ENCODE measurements at regions not wholly inside any gene's neighbourhood (a gene's known extent, or its start where the extent isn't known, plus 50 kb on each side); places are given as distances from the start of the nearest gene placed in this dataset.
"Not testable (repeated sequence)": the region's sequence is repeated elsewhere in the genome, so short reads cannot be mapped to it uniquely, and the experiment has no call there.

- Histone ChIP-seq H3K9ac (ENCODE audit: low read length) (no peak overlapping the region), H2AFZ (ENCODE audit: low read depth, low read length, poor library complexity, severe bottlenecking) (no peak overlapping the region), H3K79me2 (ENCODE audit: insufficient read depth, low read length) (no peaks in the 10 kb centered on the region), H3K4me2 (ENCODE audit: low read length) (no peak overlapping the region), H3K36me3 (ENCODE audit: control insufficient read depth in 1 of 2, insufficient read depth in 2 of 2, low read length in 2 of 2) (no peaks in the 10 kb centered on the region), H3K9me3 (ENCODE audit: control insufficient read depth in 1 of 2, insufficient read depth in 1 of 2, low read depth in 1 of 2, low read length in 2 of 2) (no peaks in the 10 kb centered on the region), H3K27ac (ENCODE audit: low read depth, low read length) (no peak overlapping the region), H4K20me1 (ENCODE audit: insufficient read depth) (no peaks in the 10 kb centered on the region), H3K4me1 (ENCODE audit: control insufficient read depth in 1 of 2, insufficient read depth in 2 of 2, low read length in 2 of 2) (no peaks in the 10 kb centered on the region), H3K27me3 (ENCODE audit: insufficient read depth, low read length) (no peaks in the 10 kb centered on the region), H3K4me3 (replicated peaks in 1 of 2; ENCODE audit: low read depth in 1 of 2, low read length in 2 of 2) (no peak overlapping the region), H3K9me2 (ENCODE audit: insufficient read depth) (no peaks in the 10 kb centered on the region)
- BruUV-seq (replicated peaks) = no TSS peak
- ChIA-PET POLR2A (no interaction called here), RAD21 (ENCODE audit: low non-redundant PET in 1 of 2, low total read pairs in 2 of 2, uncharacterized antibody in 2 of 2, unreplicated experiment in 2 of 2) (no interaction called here), CTCF (no interaction called here)
- ATAC-seq (no peak), DNase-seq (ENCODE audit: low read depth, low spot score) (no peak)
- intact Hi-C loops (cut with micrococcal nuclease) = no loop called here
- no peak for TF ChIP-seq EZH2phosphoT487 (IDR thresholded peaks at IDR 0.05; ENCODE audit: borderline replicate concordance)
Observed at GRCh38 chr12:59316938-59317337, 278.9 kb upstream of the SLC16A7 start.

GRCh38 chr12:59316354-59316753, 279.5 kb upstream of the SLC16A7 start:
- ATAC-seq; H3K9me3 ChIP-seq (ENCODE audit: control insufficient read depth in 1 of 2, insufficient read depth in 1 of 2, low read depth in 1 of 2, low read length in 2 of 2): not testable (repeated sequence)

GRCh38 chr12:59314209-59314608, 281.6 kb upstream of the SLC16A7 start:
- DNase-seq (ENCODE audit: low read depth, low spot score) = no peak
- peaks cover 0 to 3% of the 10 kb centered on the region in 2 experiments; a peak in 1 of 4 replicates for H3K9me3 ChIP-seq (ENCODE audit: control insufficient read depth in 1 of 2, insufficient read depth in 1 of 2, low read depth in 1 of 2, low read length in 2 of 2)
- H3K4me2 ChIP-seq (ENCODE audit: low read length) = no peak overlapping the region
- intact Hi-C loops (cut with micrococcal nuclease) = no loop called here
- no peak overlapping the region for H3K27ac ChIP-seq (ENCODE audit: low read depth, low read length)
- H2AFZ ChIP-seq (ENCODE audit: low read depth, low read length, poor library complexity, severe bottlenecking) = no peak overlapping the region
- H3K9me2 ChIP-seq (ENCODE audit: insufficient read depth) = no peaks in the 10 kb centered on the region
- BruUV-seq (replicated peaks) = no TSS peak
- no peaks in the 10 kb centered on the region for H3K36me3 ChIP-seq (ENCODE audit: control insufficient read depth in 1 of 2, insufficient read depth in 2 of 2, low read length in 2 of 2)
- no peak overlapping the region for H3K9ac ChIP-seq (ENCODE audit: low read length)
- no peaks in the 10 kb centered on the region for H3K79me2 ChIP-seq (ENCODE audit: insufficient read depth, low read length)
- no peak overlapping the region for H3K4me3 ChIP-seq (replicated peaks in 1 of 2; ENCODE audit: low read depth in 1 of 2, low read length in 2 of 2)
- H3K27me3 ChIP-seq (ENCODE audit: insufficient read depth, low read length) = no peaks in the 10 kb centered on the region
- H3K4me1 ChIP-seq (ENCODE audit: control insufficient read depth in 1 of 2, insufficient read depth in 2 of 2, low read length in 2 of 2) = no peaks in the 10 kb centered on the region
- no peak for ATAC-seq
- ChIA-PET POLR2A (no interaction called here), CTCF (no interaction called here), RAD21 (ENCODE audit: low non-redundant PET in 1 of 2, low total read pairs in 2 of 2, uncharacterized antibody in 2 of 2, unreplicated experiment in 2 of 2) (no interaction called here)
- no peaks in the 10 kb centered on the region for H4K20me1 ChIP-seq (ENCODE audit: insufficient read depth)
- TF ChIP-seq CBX3 (IDR thresholded peaks at IDR 0.05; ENCODE audit: low read depth) (no peak), ELF1 (IDR thresholded peaks at IDR 0.05; ENCODE audit: borderline replicate concordance, low read depth) (no peak), ZBTB33 (IDR thresholded peaks at IDR 0.05; ENCODE audit: extremely low read depth, insufficient replicate concordance, low read length) (no peak), FOSL1 (IDR thresholded peaks at IDR 0.05; ENCODE audit: low read depth) (no peak), SP1 (IDR thresholded peaks at IDR 0.05; ENCODE audit: low read depth) (no peak), TCF7L2 (IDR thresholded peaks at IDR 0.05; ENCODE audit: borderline replicate concordance, extremely low read depth, insufficient read depth, insufficient read length) (no peak), POLR2AphosphoS5 (IDR thresholded peaks at IDR 0.05; ENCODE audit: low read depth, low read length) (no peak)

More at GRCh38 chr12:59316354-59316753, 279.5 kb upstream of the SLC16A7 start:
- CTCF ChIA-PET; H3K9me2 ChIP-seq (ENCODE audit: insufficient read depth); intact Hi-C loops (cut with micrococcal nuclease); H3K4me1 ChIP-seq (ENCODE audit: control insufficient read depth in 1 of 2, insufficient read depth in 2 of 2, low read length in 2 of 2); RAD21 ChIA-PET (ENCODE audit: low non-redundant PET in 1 of 2, low total read pairs in 2 of 2, uncharacterized antibody in 2 of 2, unreplicated experiment in 2 of 2); H3K4me3 ChIP-seq (replicated peaks in 1 of 2; ENCODE audit: low read depth in 1 of 2, low read length in 2 of 2); H3K4me2 ChIP-seq (ENCODE audit: low read length); H2AFZ ChIP-seq (ENCODE audit: low read depth, low read length, poor library complexity, severe bottlenecking); H3K27ac ChIP-seq (ENCODE audit: low read depth, low read length); POLR2A ChIA-PET; H3K9ac ChIP-seq (ENCODE audit: low read length); H3K27me3 ChIP-seq (ENCODE audit: insufficient read depth, low read length); H3K79me2 ChIP-seq (ENCODE audit: insufficient read depth, low read length); H4K20me1 ChIP-seq (ENCODE audit: insufficient read depth); DNase-seq (ENCODE audit: low read depth, low spot score); H3K36me3 ChIP-seq (ENCODE audit: control insufficient read depth in 1 of 2, insufficient read depth in 2 of 2, low read length in 2 of 2); BruUV-seq (replicated peaks): not testable (repeated sequence)
